Peyer's patch (tissue), 4 donors: ENCODE measurements at regions not wholly inside any gene's neighbourhood (a gene's known extent, or its start where the extent isn't known, plus 50 kb on each side); places are given as distances from the start of the nearest gene placed in this dataset.

Experiments used
- DNase-seq, 3 donors: peaks; one replicate each; pipeline ENCODE4 v3.0.0-alpha.2; 2017 to 2019
- H3K27ac ChIP-seq, 4 donors: fragments of 200-600 bp; sonication (generic); one replicate each; pipeline ENCODE4 v1.5.1; 2016 to 2019
- H3K27me3 ChIP-seq, 2 donors: fragments of 200-600 bp; sonication (generic); one replicate each; pipeline ENCODE4 v1.5.1; 2019
- H3K36me3 ChIP-seq, 3 donors: fragments of 200-600 bp; sonication (generic); one replicate each; pipeline ENCODE4 v1.5.1; 2016 to 2019
- H3K4me1 ChIP-seq, 4 donors: fragments of 200-600 bp; sonication (generic); one replicate each; pipeline ENCODE4 v1.5.1; 2016 to 2019
- H3K4me3 ChIP-seq, 4 donors: fragments of 200-600 bp; sonication (generic); 1 replicate in 3 of 4; 2 replicates in 1 of 4; pipeline ENCODE4 v1.5.1; 2016 to 2019; ENCODE audit warnings: mild to moderate bottlenecking in 1 of 4
- H3K9me3 ChIP-seq, 4 donors: fragments of 200-600 bp; sonication (generic); one replicate each; pipeline ENCODE4 v1.5.1; 2016 to 2019; ENCODE audit warnings: mild to moderate bottlenecking in 1 of 4
- POLR2A ChIP-seq, 2 donors: fragments of 450-650 bp; IDR thresholded peaks; one replicate each; pipeline ENCODE4 v1.5.1; 2017; ENCODE audit warnings: antibody characterized with exemption in 2 of 2, mild to moderate bottlenecking in 2 of 2, moderate library complexity in 2 of 2
- TF ChIP-seq, protein P1 (sequence below), 6 experiments: fragments of 450-650 bp in 4 of 6; fragments of 200-600 bp in 2 of 6; sonication (generic) in 1 of 6; IDR thresholded peaks; one replicate each; pipeline ENCODE4 v1.5.1; 2017 to 2019; ENCODE audit warnings: antibody characterized with exemption in 6 of 6, mild to moderate bottlenecking in 3 of 6, moderate library complexity in 1 of 6

DNA sequence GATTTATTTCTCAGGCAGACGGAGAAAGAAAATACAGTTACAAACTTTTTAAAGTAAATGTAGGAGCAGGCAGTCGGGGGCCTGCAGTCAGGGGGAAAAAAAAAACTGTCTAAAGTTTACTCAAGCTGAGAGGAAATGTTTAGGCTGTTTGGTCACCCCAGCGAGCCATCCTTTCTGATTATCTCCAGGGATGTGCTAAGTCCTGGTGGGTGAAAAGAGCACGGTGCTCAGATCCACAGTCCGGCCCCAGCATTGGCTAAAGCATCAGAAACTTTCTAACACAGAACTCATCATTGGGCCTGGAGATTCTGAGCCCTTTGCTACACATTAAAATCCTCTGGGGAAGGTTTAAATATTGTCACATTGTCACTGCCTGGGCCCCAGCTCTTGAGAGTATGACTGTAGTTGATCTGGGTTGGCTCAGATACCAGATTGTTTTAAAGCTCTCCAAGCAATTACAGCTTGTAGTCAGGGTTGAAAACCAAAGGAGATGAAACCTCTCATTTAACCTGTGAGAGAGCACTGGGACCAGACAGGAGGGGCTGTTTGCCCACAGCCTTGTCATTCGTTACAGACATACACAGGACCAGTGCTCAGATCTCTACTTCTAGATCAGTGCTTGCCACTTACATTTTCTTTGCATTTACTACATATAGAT, 131.1 kb upstream of the HTR2A start:
- no peaks in the 10 kb centered on the region for H3K36me3 ChIP-seq
- no peak for DNase-seq
- no peak for TF ChIP-seq POLR2A (IDR thresholded peaks at IDR 0.05)
- TF ChIP-seq, protein P1, sequence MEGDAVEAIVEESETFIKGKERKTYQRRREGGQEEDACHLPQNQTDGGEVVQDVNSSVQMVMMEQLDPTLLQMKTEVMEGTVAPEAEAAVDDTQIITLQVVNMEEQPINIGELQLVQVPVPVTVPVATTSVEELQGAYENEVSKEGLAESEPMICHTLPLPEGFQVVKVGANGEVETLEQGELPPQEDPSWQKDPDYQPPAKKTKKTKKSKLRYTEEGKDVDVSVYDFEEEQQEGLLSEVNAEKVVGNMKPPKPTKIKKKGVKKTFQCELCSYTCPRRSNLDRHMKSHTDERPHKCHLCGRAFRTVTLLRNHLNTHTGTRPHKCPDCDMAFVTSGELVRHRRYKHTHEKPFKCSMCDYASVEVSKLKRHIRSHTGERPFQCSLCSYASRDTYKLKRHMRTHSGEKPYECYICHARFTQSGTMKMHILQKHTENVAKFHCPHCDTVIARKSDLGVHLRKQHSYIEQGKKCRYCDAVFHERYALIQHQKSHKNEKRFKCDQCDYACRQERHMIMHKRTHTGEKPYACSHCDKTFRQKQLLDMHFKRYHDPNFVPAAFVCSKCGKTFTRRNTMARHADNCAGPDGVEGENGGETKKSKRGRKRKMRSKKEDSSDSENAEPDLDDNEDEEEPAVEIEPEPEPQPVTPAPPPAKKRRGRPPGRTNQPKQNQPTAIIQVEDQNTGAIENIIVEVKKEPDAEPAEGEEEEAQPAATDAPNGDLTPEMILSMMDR (IDR thresholded peaks at IDR 0.05), result no peak

GRCh38 chr13:47025791-47026447, 129.1 kb upstream of the HTR2A start:
- Histone ChIP-seq H3K36me3 (no peaks in the 10 kb centered on the region), H3K9me3 (no peaks in the 10 kb centered on the region), H3K27ac (no peak overlapping the region), H3K4me1 (no peaks in the 10 kb centered on the region), H3K4me3 (no peak overlapping the region), H3K27me3 (no peaks in the 10 kb centered on the region)
- DNase-seq, result no peak
- TF ChIP-seq POLR2A (IDR thresholded peaks at IDR 0.05), result no peak
- TF ChIP-seq, protein P1 (IDR thresholded peaks at IDR 0.05), result no peak

More for the DNA sequence above, 131.1 kb upstream of the HTR2A start:
- Histone ChIP-seq H3K27ac (no peak overlapping the region), H3K9me3 (no peaks in the 10 kb centered on the region), H3K27me3 (no peaks in the 10 kb centered on the region), H3K4me1 (no peaks in the 10 kb centered on the region), H3K4me3 (no peak overlapping the region)

DNA sequence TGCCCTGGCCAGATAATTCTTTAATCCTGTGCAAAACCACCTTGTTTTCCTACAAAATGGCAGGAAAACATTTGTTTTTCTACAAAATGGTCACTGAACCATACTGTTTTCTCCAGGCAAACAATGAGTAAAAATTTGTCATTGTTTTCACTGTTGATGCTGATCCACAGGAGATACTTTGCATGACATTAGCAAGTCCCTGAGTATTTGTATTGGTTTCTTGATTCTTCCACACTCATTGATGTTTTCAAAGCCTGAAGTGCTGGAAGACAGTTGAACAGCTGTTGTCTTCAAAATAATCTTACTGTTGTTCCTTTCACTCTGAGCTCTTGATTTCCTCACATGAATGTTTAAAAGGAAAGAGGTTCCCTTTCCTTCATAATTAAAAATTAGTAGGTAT, 123.1 kb upstream of the HTR2A start:
- Histone ChIP-seq H3K27me3 (no peaks in the 10 kb centered on the region), H3K4me3 (no peak overlapping the region), H3K27ac (no peak overlapping the region), H3K4me1 (no peaks in the 10 kb centered on the region), H3K9me3 (no peaks in the 10 kb centered on the region), H3K36me3 (no peaks in the 10 kb centered on the region)
- TF ChIP-seq, protein P1 (IDR thresholded peaks at IDR 0.05), result no peak
- DNase-seq, result no peak

- Histone ChIP-seq H3K36me3 (no peaks in the 10 kb centered on the region), H3K27ac (no peak overlapping the region), H3K27me3 (no peaks in the 10 kb centered on the region), H3K4me1 (no peaks in the 10 kb centered on the region), H3K4me3 (no peak overlapping the region), H3K9me3 (no peaks in the 10 kb centered on the region)
- DNase-seq, result no peak
- no peak for TF ChIP-seq POLR2A (IDR thresholded peaks at IDR 0.05)
- TF ChIP-seq, protein P1 (IDR thresholded peaks at IDR 0.05), result no peak
These were observed 120.6 kb upstream of the HTR2A start for GRCh38 chr13:47017476-47017875.

DNA sequence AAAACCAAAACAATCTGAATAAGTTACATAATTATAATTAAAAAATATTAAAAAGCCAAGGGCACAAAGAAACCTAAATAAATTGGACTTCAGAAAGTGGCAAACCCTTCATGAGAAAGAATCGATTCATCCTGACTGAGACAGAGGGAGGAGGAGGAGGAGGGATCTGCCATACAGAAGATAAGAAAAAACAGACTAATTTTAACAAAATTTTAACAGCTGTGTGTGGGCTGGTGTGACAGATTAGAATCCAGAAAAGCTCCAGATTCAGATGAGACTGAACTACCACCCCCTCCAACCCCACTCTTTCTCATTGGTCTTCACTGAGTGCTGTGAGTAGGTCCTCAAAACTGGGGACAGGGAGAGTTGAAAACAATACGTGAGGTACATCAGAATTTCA, 111.5 kb upstream of the HTR2A start:
- H3K4me1 ChIP-seq, result no peaks in the 10 kb centered on the region
- DNase-seq, result no peak
- TF ChIP-seq, protein P1 (IDR thresholded peaks at IDR 0.05), result no peak
- no peak for TF ChIP-seq POLR2A (IDR thresholded peaks at IDR 0.05)
- no peak overlapping the region for H3K27ac ChIP-seq
- no peaks in the 10 kb centered on the region for H3K36me3 ChIP-seq
- no peak overlapping the region for H3K4me3 ChIP-seq
- no peaks in the 10 kb centered on the region for H3K9me3 ChIP-seq
- no peaks in the 10 kb centered on the region for H3K27me3 ChIP-seq
